Lung (tissue), 11 donors: ENCODE measurements at regions not wholly inside any gene's neighbourhood (a gene's known extent, or its start where the extent isn't known, plus 50 kb on each side); places are given as distances from the start of the nearest gene placed in this dataset.

Experiments used
- ATAC-seq: fragments of 200-7000 bp; cut with Tn5 transposase; one replicate; pipeline ENCODE4 v1.9.1; 2020; ENCODE audit warnings: moderate number of reproducible peaks; ENCODE audit not compliant: insufficient read depth, low FRiP score
- DNase-seq, 3 donors: peaks; one replicate each; pipeline ENCODE4 v3.0.0-alpha.2; 2013 to 2017
- H3K27ac ChIP-seq, 2 donors: one replicate each; pipeline ENCODE4 v1.5.1; 2013; ENCODE audit warnings: mild to moderate bottlenecking in 2 of 2, moderate library complexity in 2 of 2, control low read depth in 1 of 2, inconsistent platforms in 1 of 2, low read depth in 1 of 2, low read length in 1 of 2
- H3K27me3 ChIP-seq, 3 donors: one replicate each; pipeline ENCODE4 v1.5.1; 2013; ENCODE audit warnings: low read length in 2 of 3; ENCODE audit not compliant: control insufficient read depth in 3 of 3, insufficient read depth in 3 of 3
- H3K36me3 ChIP-seq, 4 donors: one replicate each; pipeline ENCODE4 v1.5.1; 2013; ENCODE audit warnings: low read length in 4 of 4, mild to moderate bottlenecking in 1 of 4, moderate library complexity in 1 of 4; ENCODE audit not compliant: control insufficient read depth in 4 of 4, insufficient read depth in 4 of 4
- H3K4me1 ChIP-seq, 5 donors: one replicate each; pipeline ENCODE4 v1.5.1; 2013; ENCODE audit warnings: low read length in 5 of 5, mild to moderate bottlenecking in 2 of 5, moderate library complexity in 1 of 5; ENCODE audit not compliant: control insufficient read depth in 5 of 5, insufficient read depth in 5 of 5
- H3K4me3 ChIP-seq: one replicate; pipeline ENCODE4 v1.5.1; 2013; ENCODE audit warnings: mild to moderate bottlenecking, control low read depth, moderate library complexity
- H3K9ac ChIP-seq, 2 donors: one replicate each; pipeline ENCODE4 v1.5.1; 2013; ENCODE audit warnings: low read length in 2 of 2, control low read depth in 1 of 2; ENCODE audit not compliant: insufficient read depth in 1 of 2
- H3K9me3 ChIP-seq, 4 donors: one replicate each; pipeline ENCODE4 v1.5.1; 2013; ENCODE audit warnings: low read length in 3 of 4, mild to moderate bottlenecking in 1 of 4, moderate library complexity in 1 of 4; ENCODE audit not compliant: control insufficient read depth in 4 of 4, insufficient read depth in 3 of 4
- WGBS, 2 donors: extraction: QIAGEN DNeasy Blood & Tissue Kit; methylation state at CpG; one replicate each; pipeline ENCODE4 v1.1.7; 2013; 5-methylcytosine and 5-hydroxymethylcytosine counted together
- TF ChIP-seq, protein P1 (sequence below): IDR thresholded peaks from 2 replicates; pipeline ENCODE4 v1.5.1; 2012; ENCODE audit warnings: mild to moderate bottlenecking; ENCODE audit errors: control extremely low read depth, extremely low read depth
- donor health status: control.
- donor health status: control.
- donor health status: Bipolar disorder and iron deficiency.
- donor health status: healthy.
- donor health status: DM: yes; HTN: yes; CAD: no.

GRCh38 chr2:71882949-71883472, 264.7 kb downstream of the CYP26B1 start:
- TF ChIP-seq, protein P1, sequence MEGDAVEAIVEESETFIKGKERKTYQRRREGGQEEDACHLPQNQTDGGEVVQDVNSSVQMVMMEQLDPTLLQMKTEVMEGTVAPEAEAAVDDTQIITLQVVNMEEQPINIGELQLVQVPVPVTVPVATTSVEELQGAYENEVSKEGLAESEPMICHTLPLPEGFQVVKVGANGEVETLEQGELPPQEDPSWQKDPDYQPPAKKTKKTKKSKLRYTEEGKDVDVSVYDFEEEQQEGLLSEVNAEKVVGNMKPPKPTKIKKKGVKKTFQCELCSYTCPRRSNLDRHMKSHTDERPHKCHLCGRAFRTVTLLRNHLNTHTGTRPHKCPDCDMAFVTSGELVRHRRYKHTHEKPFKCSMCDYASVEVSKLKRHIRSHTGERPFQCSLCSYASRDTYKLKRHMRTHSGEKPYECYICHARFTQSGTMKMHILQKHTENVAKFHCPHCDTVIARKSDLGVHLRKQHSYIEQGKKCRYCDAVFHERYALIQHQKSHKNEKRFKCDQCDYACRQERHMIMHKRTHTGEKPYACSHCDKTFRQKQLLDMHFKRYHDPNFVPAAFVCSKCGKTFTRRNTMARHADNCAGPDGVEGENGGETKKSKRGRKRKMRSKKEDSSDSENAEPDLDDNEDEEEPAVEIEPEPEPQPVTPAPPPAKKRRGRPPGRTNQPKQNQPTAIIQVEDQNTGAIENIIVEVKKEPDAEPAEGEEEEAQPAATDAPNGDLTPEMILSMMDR, result no peak
- WGBS, 2 donors, result 28 to 34% methylated on average over 8 of the region's 8 CpGs

GRCh38 chr2:71882236-71882946, 265.3 kb downstream of the CYP26B1 start:
- ATAC-seq (no peak), DNase-seq (no peak)
- WGBS, 2 donors, result 76 to 77% methylated on average over 8 of the region's 8 CpGs
- no peak overlapping the region for H3K4me3 ChIP-seq
- peaks cover 0 to 5% (median 1%) of the 10 kb centered on the region in 4 donors for H3K9me3 ChIP-seq
- H3K27ac ChIP-seq, result no peak overlapping the region
- no peaks in the 10 kb centered on the region for H3K27me3 ChIP-seq
- TF ChIP-seq, protein P1, result no peak
- no peaks in the 10 kb centered on the region for H3K36me3 ChIP-seq
- H3K9ac ChIP-seq, result no peak overlapping the region
- H3K4me1 ChIP-seq, result peaks cover 0 to 25% (median 4%) of the 10 kb centered on the region in 5 donors

More at GRCh38 chr2:71882949-71883472, 264.7 kb downstream of the CYP26B1 start:
- H3K27me3 ChIP-seq, result no peaks in the 10 kb centered on the region
- DNase-seq (peak; percentile 83 to 89 (median 88)), ATAC-seq (peak; percentile 48)
- H3K27ac ChIP-seq, result no peak overlapping the region
- H3K9me3 ChIP-seq, result peaks cover 0 to 5% (median 1%) of the 10 kb centered on the region in 4 donors
- H3K4me3 ChIP-seq, result no peak overlapping the region
- H3K4me1 ChIP-seq, result peaks cover 0 to 25% (median 4%) of the 10 kb centered on the region in 5 donors
- H3K36me3 ChIP-seq, result no peaks in the 10 kb centered on the region
- no peak overlapping the region for H3K9ac ChIP-seq

GRCh38 chr2:71880846-71881610, 266.6 kb downstream of the CYP26B1 start:
- WGBS, 2 donors, result 81 to 89% methylated on average over 4 of the region's 4 CpGs
- peak overlapping the region in 1 of 2 donors; percentile 38 for H3K27ac ChIP-seq
- TF ChIP-seq, protein P1, result no peak
- no peak overlapping the region for H3K4me3 ChIP-seq
- ATAC-seq (peak; percentile 12), DNase-seq (peak in 1 of 3 donors; percentile 11)
- peaks cover 0 to 5% (median 1%) of the 10 kb centered on the region in 4 donors for H3K9me3 ChIP-seq
- H3K9ac ChIP-seq, result no peak overlapping the region
- H3K27me3 ChIP-seq, result no peaks in the 10 kb centered on the region
- H3K36me3 ChIP-seq, result no peaks in the 10 kb centered on the region
- H3K4me1 ChIP-seq, result peaks cover 0 to 25% (median 4%) of the 10 kb centered on the region in 5 donors
